Amniotic stem cell (primary cell): ENCODE measurements at regions not wholly inside any gene's neighbourhood (a gene's known extent, or its start where the extent isn't known, plus 50 kb on each side); places are given as distances from the start of the nearest gene placed in this dataset.
"Not testable (repeated sequence)": the region's sequence is repeated elsewhere in the genome, so short reads cannot be mapped to it uniquely, and the experiment has no call there.

Experiments
- DNase-seq: peaks from one replicate; lab custom pipeline; 2025; lab: John Stamatoyannopoulos, UW

DNA sequence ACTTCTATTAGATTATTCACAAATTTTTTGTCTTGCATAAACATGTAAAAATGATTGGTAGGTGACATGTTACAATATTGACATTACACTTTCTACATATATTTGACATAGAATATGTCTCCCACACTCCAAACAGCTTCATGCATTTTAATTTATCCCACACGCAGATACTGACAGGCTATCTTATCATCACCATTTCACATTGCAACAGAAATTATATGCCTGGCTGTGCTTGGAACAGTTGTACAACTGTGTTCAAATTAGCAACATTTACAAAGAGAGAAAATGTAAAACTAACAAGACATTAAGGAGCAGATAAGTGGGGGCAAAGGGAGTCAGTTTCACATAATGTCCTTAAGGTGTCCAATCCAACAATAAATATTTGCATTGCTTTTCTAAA lies 1208.5 kb downstream of the NSUN3 start:
- DNase-seq = no peak

DNA sequence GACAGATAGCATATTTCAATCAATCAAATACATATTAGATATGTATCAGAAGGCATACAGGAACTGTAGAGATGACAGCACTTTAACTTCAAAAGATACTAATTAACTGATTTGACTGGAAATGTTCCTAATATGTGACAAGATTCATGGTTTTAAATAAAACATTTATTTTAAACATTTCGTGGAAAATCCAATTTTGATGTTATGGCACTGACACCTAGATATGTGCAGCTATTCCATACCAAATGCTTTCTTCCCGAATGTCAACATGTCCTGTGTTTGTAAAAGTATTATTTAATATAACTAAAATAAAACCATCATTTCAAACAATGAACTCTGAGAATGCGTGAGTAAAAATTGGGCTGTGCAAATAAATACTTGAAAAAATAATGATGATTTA lies 1209.3 kb downstream of the NSUN3 start:
- no peak for DNase-seq

DNA sequence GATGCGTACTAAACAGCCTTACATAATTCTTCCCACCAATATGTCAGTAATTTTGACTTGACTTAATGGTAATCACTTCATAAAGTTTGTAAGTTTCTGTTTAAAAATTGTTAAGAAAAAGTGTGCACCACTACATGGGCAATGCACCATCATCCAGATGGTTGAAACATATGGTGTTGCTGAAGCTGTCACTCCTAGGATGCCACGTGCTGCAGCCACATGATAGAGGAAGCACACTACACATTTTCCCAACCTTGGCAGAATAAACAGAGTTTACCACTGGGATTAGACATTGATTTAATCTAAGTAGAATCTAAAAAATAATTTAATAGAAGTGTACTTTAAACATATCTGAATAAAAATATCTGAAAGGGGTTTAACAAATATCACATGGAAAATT lies 1209.9 kb downstream of the NSUN3 start:
- DNase-seq = no peak

DNA sequence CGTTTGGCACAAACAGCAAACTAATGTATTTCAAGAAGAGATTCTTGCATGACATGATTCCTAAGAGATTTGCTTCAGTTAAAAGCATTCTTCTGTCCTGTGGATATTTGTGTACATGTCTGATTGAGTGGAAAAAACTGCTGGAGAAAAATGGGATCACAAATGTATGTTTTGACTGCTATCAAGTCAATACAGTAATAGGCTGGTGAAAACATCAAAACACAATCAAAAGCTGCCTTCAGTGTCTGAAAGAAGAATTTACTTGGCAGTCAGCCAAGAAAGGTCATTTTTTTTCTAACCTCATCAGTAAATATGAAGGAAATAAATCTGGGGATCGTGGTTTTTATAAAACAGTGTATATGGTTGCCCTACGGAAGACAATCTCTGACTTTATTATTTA lies 1214.8 kb downstream of the NSUN3 start:
- DNase-seq = no peak

DNA sequence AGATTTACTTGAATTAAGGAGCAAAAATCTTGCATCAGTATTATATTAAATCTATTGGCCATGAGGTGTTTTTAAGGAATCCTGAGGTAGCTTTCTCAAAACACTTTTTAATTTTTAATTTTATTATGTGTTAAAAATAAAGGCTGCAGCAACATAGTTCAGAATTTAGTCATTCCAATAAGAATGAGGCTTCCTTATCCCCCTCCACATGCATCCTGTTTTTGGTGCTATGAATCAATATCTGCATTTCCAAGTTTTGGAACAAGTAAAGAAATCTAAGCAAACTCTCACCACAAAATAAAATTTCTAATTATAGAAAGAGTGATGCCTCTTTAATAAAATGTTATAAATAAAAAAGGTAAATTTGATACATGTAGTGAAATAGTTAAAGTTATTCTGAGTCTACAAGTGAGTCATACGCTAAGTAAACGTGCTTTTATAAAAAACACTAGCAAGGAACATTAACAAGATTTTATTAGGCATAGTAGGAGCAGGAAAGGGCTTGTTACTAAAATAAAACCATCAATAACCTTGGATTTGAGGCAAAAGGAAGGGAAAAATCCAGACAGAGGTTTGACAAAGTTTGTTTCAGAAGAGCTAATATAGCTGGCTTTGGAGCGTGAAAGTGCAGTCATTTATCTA lies 1218.0 kb downstream of the NSUN3 start:
- no peak for DNase-seq

GRCh38 chr3:95289295-95289694 lies 1226.4 kb downstream of the NSUN3 start:
- DNase-seq = peak; percentile 54

DNA sequence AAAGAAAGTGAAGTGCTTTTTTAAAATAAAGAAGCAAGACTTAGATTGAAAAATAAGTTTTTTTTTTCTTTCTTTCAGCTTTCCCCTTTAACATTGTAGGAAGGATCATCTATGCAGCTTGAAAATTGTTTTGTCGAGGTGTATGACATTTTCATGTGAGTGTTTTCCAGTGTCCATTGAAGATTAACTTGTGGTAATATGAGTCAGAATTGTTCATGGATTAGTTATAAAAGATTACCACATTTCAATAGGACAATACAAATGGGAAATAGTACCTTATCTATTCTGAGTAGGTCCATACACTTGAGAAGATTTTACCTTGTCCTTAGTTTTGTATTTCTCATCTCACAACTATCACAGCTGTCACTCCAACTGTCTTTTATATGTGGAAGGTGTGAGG lies 1234.7 kb downstream of the NSUN3 start:
- no peak for DNase-seq

GRCh38 chr3:95302044-95302443 lies 1239.2 kb downstream of the NSUN3 start:
- DNase-seq = peak; percentile 70

DNA sequence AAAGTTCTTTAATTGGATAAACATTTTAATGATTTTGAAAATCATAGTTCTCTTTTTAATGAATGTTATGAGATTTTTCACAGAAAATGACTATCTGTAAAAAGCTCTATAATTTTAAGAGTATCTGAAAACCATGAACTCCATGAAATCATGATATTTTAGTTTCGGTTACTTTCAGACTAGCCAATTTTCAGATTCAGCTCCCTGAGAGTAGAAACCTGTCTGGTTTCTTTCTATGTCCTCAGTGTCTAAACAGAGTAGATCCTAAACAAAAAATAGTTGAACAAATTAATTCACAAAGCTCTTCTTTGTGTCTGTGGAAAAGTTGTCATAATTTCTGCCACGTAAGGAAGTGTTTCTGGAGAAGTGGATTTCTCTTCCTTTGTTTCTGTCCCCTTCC lies 1247.7 kb downstream of the NSUN3 start:
- no peak for DNase-seq

DNA sequence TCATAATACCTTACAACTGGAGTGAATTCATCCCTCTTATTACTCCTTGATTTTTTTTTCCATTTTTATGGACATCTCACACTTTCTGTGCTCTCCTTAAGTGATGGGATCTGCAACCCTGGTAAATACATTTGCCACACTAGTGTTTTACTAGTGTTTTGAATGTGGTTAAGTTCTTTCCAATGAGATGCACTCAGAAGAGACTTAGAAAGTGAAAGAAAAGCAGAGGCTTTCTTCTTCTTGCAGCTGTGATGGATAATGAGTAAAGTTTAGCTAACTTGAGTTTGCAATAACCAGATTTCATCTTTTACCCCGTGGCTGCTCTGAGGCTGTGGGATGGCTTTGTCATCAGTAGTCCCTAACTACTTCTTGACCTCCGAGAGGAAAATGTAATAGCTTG lies 1248.4 kb downstream of the NSUN3 start:
- no peak for DNase-seq

- DNase-seq = no peak
Measured at GRCh38 chr3:95312650-95313049, 1249.8 kb downstream of the NSUN3 start.

DNA sequence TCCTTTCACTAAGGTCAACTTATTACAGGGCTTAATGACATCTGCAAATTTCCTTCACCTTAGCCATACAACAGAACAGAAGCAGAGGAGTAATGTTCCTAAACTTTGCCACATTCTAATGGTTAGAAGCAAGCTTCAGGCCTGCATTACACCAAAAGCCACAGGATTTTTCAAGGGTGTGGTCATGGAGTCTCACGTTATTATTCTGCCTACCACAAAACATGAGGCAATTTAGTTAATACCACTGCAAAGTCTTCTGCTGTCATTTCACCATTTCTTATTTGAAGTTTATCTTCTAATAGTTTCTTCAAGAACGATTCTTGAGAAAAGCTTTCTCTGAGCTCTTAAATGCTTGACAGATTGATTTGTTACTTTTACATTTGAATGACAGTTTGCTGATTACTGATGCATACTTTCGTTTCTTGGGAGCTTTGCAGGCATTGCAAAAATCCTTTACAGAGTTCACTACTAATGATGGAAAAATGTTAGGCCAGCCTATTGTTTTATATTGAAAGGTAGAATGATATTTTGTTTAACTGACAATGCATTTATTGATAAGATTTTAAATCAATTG lies 1257.1 kb downstream of the NSUN3 start:
- no peak for DNase-seq

- no peak for DNase-seq
Measured at GRCh38 chr3:95327478-95327877, 1264.6 kb downstream of the NSUN3 start.

- DNase-seq = no peak
Measured at GRCh38 chr3:95333826-95334225, 1271.0 kb downstream of the NSUN3 start.

GRCh38 chr3:95334461-95334860 lies 1271.6 kb downstream of the NSUN3 start:
- DNase-seq = no peak

- no peak for DNase-seq
Measured at GRCh38 chr3:95335517-95335916, 1272.7 kb downstream of the NSUN3 start.

- no peak for DNase-seq
Measured at GRCh38 chr3:95338446-95338845, 1275.6 kb downstream of the NSUN3 start.

DNA sequence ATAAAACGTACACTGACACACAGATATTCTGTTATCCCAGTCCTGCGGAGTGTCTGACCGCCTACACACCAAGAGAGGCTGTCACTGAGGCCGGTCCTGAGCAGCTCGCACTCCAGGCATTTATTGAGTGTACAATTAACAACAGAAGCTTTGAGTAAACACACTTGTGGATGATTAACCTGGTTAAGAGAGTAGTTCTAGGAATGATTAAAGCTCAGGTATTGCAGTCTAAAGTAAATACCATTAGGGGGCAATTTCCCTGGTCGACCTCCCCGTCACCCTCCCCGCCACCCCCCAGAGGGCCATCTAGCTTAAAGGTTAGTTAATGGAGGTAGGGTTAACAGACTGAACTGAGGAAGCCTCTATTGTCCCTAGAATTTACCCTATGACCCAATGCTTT lies 1278.5 kb downstream of the NSUN3 start:
- no peak for DNase-seq

DNA sequence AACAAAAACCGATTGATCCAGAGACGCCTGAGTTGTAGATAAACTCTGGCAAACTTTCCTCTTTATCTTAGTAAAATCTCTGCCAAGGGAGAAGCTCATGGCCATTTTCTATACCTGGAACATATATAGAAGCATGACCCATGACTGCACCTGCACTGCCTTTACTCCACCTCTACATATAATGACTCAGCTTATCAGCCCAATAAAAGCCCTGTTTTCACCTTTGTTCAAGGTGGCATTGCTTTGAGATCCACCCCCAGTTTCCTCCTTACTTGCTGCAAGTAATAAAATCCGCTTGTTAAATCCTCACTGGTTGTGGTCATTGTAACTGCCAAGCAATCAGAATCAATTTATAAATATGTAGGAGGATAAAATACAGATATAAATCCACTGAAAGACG lies 1280.4 kb downstream of the NSUN3 start:
- no peak for DNase-seq

- DNase-seq = no peak
Measured at GRCh38 chr3:95343767-95344166, 1280.9 kb downstream of the NSUN3 start.

DNA sequence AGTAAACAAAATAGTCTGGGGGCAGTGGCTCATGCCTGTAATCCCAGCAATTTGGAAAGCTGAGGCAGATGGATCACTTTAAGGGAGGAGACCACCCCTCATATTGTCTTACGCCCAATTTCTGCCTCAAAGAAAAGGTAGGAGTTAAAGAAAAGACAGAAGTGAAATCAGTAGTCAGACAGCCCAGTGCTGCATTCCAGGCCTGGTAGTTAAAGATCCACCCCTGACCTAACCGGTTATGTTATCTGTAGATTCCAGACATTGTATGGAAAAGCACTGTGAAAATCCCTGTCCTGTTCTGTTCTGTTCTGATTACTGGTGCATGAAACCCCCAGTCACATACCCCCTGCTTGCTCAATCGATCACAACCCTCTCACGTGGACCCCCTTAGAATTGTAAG lies 1285.1 kb downstream of the NSUN3 start:
- not testable (repeated sequence) for DNase-seq

DNA sequence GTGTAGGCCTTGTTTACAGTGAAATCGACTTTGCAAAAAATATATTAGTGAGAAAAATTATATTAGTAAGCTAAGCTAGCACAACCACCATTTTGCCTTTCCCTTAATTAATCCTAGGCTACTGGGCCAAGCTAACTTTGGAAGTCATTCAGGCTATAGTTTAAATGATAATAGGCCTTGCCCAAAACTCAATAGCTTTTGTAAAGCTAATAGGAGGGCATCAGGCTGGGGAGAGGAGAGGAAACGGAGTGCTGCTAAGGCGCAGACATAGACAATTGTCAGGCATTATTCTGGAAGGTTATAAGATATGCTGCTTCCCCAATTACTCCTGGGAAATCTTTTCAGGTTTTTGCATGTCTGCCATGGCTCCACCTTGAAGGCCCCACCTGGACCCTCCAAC lies 1286.0 kb downstream of the NSUN3 start:
- DNase-seq = no peak

DNA sequence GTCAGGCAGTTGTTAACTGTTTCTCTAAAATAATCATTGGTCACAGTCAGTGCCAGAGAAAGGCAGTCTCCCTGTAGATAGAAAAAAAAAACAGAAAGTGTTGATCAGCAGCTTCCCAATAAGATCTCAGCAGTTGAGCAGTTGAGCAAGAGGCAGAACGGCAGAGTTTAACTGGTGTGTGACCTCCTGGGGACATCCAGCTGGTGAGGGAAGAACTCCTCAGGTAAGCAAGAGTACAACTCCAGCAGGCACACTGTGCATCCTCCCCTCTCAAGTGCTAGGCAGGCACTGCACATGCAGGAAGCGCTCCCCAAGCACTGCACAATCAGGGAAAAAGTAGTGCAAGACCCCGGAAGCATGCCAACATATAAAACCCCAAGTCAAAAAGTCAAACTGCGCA lies 1287.2 kb downstream of the NSUN3 start:
- DNase-seq = no peak

DNA sequence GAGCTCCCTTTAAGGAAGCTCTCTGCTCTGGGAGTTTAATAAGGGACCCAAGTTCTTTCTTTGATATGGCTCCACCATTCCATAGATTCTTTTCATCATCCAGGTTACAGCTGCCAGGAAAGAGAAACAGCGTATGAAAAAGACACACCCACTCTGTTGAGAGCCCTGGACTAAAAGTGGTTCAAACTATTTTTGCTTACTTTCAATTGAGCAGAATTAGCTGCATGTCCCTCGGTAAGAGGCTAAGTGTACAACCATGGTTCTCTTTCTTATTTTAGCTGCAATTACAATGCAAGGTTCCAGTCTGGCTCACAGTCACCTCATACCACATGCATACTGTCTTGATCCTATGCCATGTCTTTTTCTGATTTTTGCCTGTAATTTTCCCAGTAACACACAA lies 1288.3 kb downstream of the NSUN3 start:
- DNase-seq = no peak
